WTC11 (cell line): ENCODE measurements at regions not wholly inside any gene's neighbourhood (a gene's known extent, or its start where the extent isn't known, plus 50 kb on each side); places are given as distances from the start of the nearest gene placed in this dataset.

Source experiments
- CBFB ChIP-seq: sonication (generic); formaldehyde crosslinking; IDR thresholded peaks from 2 replicates; pipeline ENCODE4 v1.8.1; 2022; ENCODE audit warnings: mild to moderate bottlenecking, low read depth, missing genetic modification reagents
- CTCF ChIP-seq: fragments of 200-600 bp; IDR thresholded peaks from 2 replicates; pipeline ENCODE4 v1.8.0; 2022; ENCODE audit warnings: antibody characterized with exemption
- ELF4 ChIP-seq: sonication (generic); formaldehyde crosslinking; IDR thresholded peaks from 2 replicates; pipeline ENCODE4 v1.8.1; 2022; ENCODE audit warnings: low read depth, mild to moderate bottlenecking, moderate library complexity, missing genetic modification reagents
- GABPB1 ChIP-seq: sonication (generic); formaldehyde crosslinking; IDR thresholded peaks from 2 replicates; pipeline ENCODE4 v1.8.1; 2023; ENCODE audit warnings: mild to moderate bottlenecking, missing genetic modification reagents
- NFYB ChIP-seq: sonication (generic); formaldehyde crosslinking; conservative IDR thresholded peaks from 2 replicates; pipeline ENCODE4 v1.8.0; 2022; ENCODE audit warnings: low read depth, missing genetic modification reagents
- NR1H2 ChIP-seq: sonication (generic); formaldehyde crosslinking; IDR thresholded peaks from 2 replicates; pipeline ENCODE4 v1.9.0; 2021; ENCODE audit warnings: mild to moderate bottlenecking, moderate library complexity, missing genetic modification reagents
- NR2C2 ChIP-seq: sonication (generic); formaldehyde crosslinking; IDR thresholded peaks from 2 replicates; pipeline ENCODE4 v1.8.0; 2022; ENCODE audit warnings: mild to moderate bottlenecking, missing genetic modification reagents
- NR3C1 ChIP-seq: sonication (generic); formaldehyde crosslinking; conservative IDR thresholded peaks from 2 replicates; pipeline ENCODE4 v1.8.1; 2023; ENCODE audit warnings: low read depth, mild to moderate bottlenecking, missing genetic modification reagents
- TEAD1 ChIP-seq: sonication (generic); formaldehyde crosslinking; IDR thresholded peaks from 2 replicates; pipeline ENCODE4 v1.8.0; 2022; ENCODE audit warnings: mild to moderate bottlenecking, missing genetic modification reagents
- ZBTB21 ChIP-seq: sonication (generic); formaldehyde crosslinking; IDR thresholded peaks from 2 replicates; pipeline ENCODE4 v1.8.1; 2023; ENCODE audit warnings: mild to moderate bottlenecking, missing genetic modification reagents, borderline replicate concordance
- ZBTB43 ChIP-seq: sonication (generic); formaldehyde crosslinking; IDR thresholded peaks from 2 replicates; pipeline ENCODE4 v1.8.1; 2023; ENCODE audit warnings: mild to moderate bottlenecking, missing genetic modification reagents
- ZNF121 ChIP-seq: sonication (generic); formaldehyde crosslinking; IDR thresholded peaks from 2 replicates; pipeline ENCODE4 v1.8.0; 2023; ENCODE audit warnings: missing genetic modification reagents
- ZNF317 ChIP-seq: sonication (generic); formaldehyde crosslinking; IDR thresholded peaks from 2 replicates; pipeline ENCODE4 v1.8.1; 2023; ENCODE audit warnings: low read depth, mild to moderate bottlenecking, moderate library complexity, missing genetic modification reagents, borderline replicate concordance
- TF ChIP-seq, protein P1 (sequence below): sonication (generic); formaldehyde crosslinking; IDR thresholded peaks from 2 replicates; pipeline ENCODE4 v1.8.1; 2022; ENCODE audit warnings: low read depth, missing genetic modification reagents, borderline replicate concordance

GRCh38 chr22:49111085-49111484, 716.6 kb downstream of the BRD1 start:
- TF ChIP-seq GABPB1: no peak
- no peak for TF ChIP-seq ZBTB21 (CRISPR knock-in tag)
- TF ChIP-seq NR3C1 (CRISPR knock-in tag): no peak
- no peak for TF ChIP-seq CTCF
- no peak for TF ChIP-seq ELF4 (CRISPR knock-in tag)
- TF ChIP-seq ZNF121 (CRISPR knock-in tag): no peak
- TF ChIP-seq, protein P1, sequence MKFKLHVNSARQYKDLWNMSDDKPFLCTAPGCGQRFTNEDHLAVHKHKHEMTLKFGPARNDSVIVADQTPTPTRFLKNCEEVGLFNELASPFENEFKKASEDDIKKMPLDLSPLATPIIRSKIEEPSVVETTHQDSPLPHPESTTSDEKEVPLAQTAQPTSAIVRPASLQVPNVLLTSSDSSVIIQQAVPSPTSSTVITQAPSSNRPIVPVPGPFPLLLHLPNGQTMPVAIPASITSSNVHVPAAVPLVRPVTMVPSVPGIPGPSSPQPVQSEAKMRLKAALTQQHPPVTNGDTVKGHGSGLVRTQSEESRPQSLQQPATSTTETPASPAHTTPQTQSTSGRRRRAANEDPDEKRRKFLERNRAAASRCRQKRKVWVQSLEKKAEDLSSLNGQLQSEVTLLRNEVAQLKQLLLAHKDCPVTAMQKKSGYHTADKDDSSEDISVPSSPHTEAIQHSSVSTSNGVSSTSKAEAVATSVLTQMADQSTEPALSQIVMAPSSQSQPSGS (CRISPR knock-in tag): no peak
- no peak for TF ChIP-seq NFYB (CRISPR knock-in tag)
- TF ChIP-seq ZNF317 (CRISPR knock-in tag): no peak
- TF ChIP-seq NR2C2 (CRISPR knock-in tag): no peak
- TF ChIP-seq NR1H2 (CRISPR knock-in tag): no peak
- no peak for TF ChIP-seq CBFB (CRISPR knock-in tag)
- TF ChIP-seq TEAD1 (CRISPR knock-in tag): no peak
- TF ChIP-seq ZBTB43 (CRISPR knock-in tag): no peak
